ENCODE measurements at regions not wholly inside any gene's neighbourhood (a gene's known extent, or its start where the extent isn't known, plus 50 kb on each side); places are given as distances from the start of the nearest gene placed in this dataset.

- Histone ChIP-seq H3K27ac (ENCODE audit: control insufficient read depth, insufficient read depth, low read length) (no peak overlapping the region), H4K20me1 (ENCODE audit: control insufficient read depth, extremely low read depth, insufficient read depth, low read length) (no peaks in the 10 kb centered on the region), H3K79me2 (ENCODE audit: control insufficient read depth, insufficient read depth, low read length) (no peaks in the 10 kb centered on the region), H3K4me3 (ENCODE audit: control insufficient read depth in 2 of 3, extremely low read depth in 1 of 3, insufficient read depth in 2 of 3, low read depth in 1 of 3, low read length in 3 of 3) (no peak overlapping the region), H2AFZ (ENCODE audit: control insufficient read depth, low read length) (no peak overlapping the region), H3K4me2 (ENCODE audit: control insufficient read depth, extremely low read depth, insufficient read depth, low read depth, low read length) (no peak overlapping the region), H3K27me3 (ENCODE audit: control insufficient read depth, extremely low read depth, insufficient read depth, low read length) (peaks cover 2% of the 10 kb centered on the region), H3K9me1 (ENCODE audit: control insufficient read depth, extremely low read depth, insufficient read depth, low read length) (no peaks in the 10 kb centered on the region), H3K4me1 (ENCODE audit: control insufficient read depth, extremely low read depth, insufficient read depth, low read length) (no peaks in the 10 kb centered on the region), H3K9ac (ENCODE audit: control insufficient read depth, extremely low read depth, insufficient read depth, low read length) (no peak overlapping the region), H3K36me3 (ENCODE audit: control insufficient read depth in 2 of 2, extremely low read depth in 1 of 2, insufficient read depth in 2 of 2, low read length in 2 of 2) (no peaks in the 10 kb centered on the region), H3K9me3 (ENCODE audit: control insufficient read depth, low read depth, low read length) (no peaks in the 10 kb centered on the region)
- FAIRE-seq (no peak), DNase-seq (ENCODE audit: low read depth, low spot score) (no peak)
- dilution Hi-C loops (cut with MboI; ENCODE audit: extremely low pct_ligation_motif_present, low sequenced_read_pairs) = no loop called here
- no peak for TF ChIP-seq EZH2 (IDR thresholded peaks at IDR 0.05; ENCODE audit: low read length)
- TF ChIP-seq, protein P1, sequence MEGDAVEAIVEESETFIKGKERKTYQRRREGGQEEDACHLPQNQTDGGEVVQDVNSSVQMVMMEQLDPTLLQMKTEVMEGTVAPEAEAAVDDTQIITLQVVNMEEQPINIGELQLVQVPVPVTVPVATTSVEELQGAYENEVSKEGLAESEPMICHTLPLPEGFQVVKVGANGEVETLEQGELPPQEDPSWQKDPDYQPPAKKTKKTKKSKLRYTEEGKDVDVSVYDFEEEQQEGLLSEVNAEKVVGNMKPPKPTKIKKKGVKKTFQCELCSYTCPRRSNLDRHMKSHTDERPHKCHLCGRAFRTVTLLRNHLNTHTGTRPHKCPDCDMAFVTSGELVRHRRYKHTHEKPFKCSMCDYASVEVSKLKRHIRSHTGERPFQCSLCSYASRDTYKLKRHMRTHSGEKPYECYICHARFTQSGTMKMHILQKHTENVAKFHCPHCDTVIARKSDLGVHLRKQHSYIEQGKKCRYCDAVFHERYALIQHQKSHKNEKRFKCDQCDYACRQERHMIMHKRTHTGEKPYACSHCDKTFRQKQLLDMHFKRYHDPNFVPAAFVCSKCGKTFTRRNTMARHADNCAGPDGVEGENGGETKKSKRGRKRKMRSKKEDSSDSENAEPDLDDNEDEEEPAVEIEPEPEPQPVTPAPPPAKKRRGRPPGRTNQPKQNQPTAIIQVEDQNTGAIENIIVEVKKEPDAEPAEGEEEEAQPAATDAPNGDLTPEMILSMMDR (optimal IDR thresholded peaks at IDR 0.05 in 1 of 3, IDR thresholded peaks at IDR 0.05 in 1 of 3, conservative IDR thresholded peaks at IDR 0.05 in 1 of 3; ENCODE audit: extremely low read depth in 1 of 3, insufficient read depth in 2 of 3, low read length in 3 of 3) = no peak
Observed at GRCh38 chr15:69524296-69524695, 71.7 kb downstream of the RPLP1 start.

DNA sequence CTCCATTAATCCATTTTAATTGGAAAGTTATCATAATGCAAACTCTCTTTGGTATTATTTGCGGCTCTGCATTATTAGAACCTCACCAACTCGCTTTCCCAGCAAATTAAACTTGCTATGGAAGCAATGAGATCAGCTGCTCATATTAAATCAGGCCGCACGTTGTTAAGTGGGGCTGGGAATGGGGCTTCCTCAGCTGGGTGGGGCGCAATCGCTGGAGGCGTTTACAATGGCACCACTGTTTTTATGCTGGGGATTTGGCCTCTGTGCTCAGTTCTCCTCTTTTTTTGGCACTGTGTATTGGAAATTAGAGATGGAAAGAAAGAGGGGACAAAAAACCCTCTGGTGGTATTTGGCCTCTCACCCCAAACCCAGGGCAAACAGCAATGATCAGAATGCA, 72.2 kb downstream of the RPLP1 start:
- no peak overlapping the region for H3K27ac ChIP-seq (ENCODE audit: control insufficient read depth, insufficient read depth, low read length)
- DNase-seq (ENCODE audit: low read depth, low spot score) (no peak), FAIRE-seq (no peak)
- no peaks in the 10 kb centered on the region for H3K9me1 ChIP-seq (ENCODE audit: control insufficient read depth, extremely low read depth, insufficient read depth, low read length)
- dilution Hi-C loops (cut with MboI; ENCODE audit: extremely low pct_ligation_motif_present, low sequenced_read_pairs) = no loop called here
- H3K36me3 ChIP-seq (ENCODE audit: control insufficient read depth in 2 of 2, extremely low read depth in 1 of 2, insufficient read depth in 2 of 2, low read length in 2 of 2) = no peaks in the 10 kb centered on the region
- H3K4me1 ChIP-seq (ENCODE audit: control insufficient read depth, extremely low read depth, insufficient read depth, low read length) = no peaks in the 10 kb centered on the region
- no peak overlapping the region for H3K9ac ChIP-seq (ENCODE audit: control insufficient read depth, extremely low read depth, insufficient read depth, low read length)
- H3K4me3 ChIP-seq (ENCODE audit: control insufficient read depth in 2 of 3, extremely low read depth in 1 of 3, insufficient read depth in 2 of 3, low read depth in 1 of 3, low read length in 3 of 3) = no peak overlapping the region
- TF ChIP-seq, protein P1 (optimal IDR thresholded peaks at IDR 0.05 in 1 of 3, IDR thresholded peaks at IDR 0.05 in 1 of 3, conservative IDR thresholded peaks at IDR 0.05 in 1 of 3; ENCODE audit: extremely low read depth in 1 of 3, insufficient read depth in 2 of 3, low read length in 3 of 3) = no peak
- no peak for TF ChIP-seq EZH2 (IDR thresholded peaks at IDR 0.05; ENCODE audit: low read length)
- H2AFZ ChIP-seq (ENCODE audit: control insufficient read depth, low read length) = no peak overlapping the region
- H3K79me2 ChIP-seq (ENCODE audit: control insufficient read depth, insufficient read depth, low read length) = no peaks in the 10 kb centered on the region
- H4K20me1 ChIP-seq (ENCODE audit: control insufficient read depth, extremely low read depth, insufficient read depth, low read length) = no peaks in the 10 kb centered on the region
- peaks cover 2% of the 10 kb centered on the region for H3K27me3 ChIP-seq (ENCODE audit: control insufficient read depth, extremely low read depth, insufficient read depth, low read length)
- H3K4me2 ChIP-seq (ENCODE audit: control insufficient read depth, extremely low read depth, insufficient read depth, low read depth, low read length) = no peak overlapping the region
- no peaks in the 10 kb centered on the region for H3K9me3 ChIP-seq (ENCODE audit: control insufficient read depth, low read depth, low read length)

Measured in keratinocyte (primary cell).